ENCODE measurements at regions not wholly inside any gene's neighbourhood (a gene's known extent, or its start where the extent isn't known, plus 50 kb on each side); places are given as distances from the start of the nearest gene placed in this dataset.

DNA sequence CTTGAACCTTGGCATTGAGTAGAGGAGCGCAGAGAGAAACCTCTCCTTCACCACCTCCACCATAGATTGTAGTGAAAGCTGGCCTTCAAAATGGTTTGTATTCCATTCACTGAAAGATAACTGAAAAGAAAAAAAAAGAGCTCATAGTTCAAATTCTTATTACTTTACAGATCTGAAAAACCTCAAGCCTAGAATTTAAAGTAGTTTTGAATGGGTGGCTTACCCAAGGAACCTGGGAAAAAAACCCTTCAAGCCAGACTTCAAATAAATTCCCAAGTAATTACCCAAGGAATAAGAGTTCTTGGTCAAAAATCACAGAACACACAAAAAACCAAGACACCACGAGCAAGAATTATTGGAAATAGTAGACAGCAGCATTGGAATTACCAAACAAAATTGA, 83.6 kb upstream of the TMEM33 start:
- Histone ChIP-seq H3K9ac (ENCODE audit: low read length) (no peak overlapping the region), H3K4me3 (ENCODE audit: low read length) (no peak overlapping the region), H3K36me3 (ENCODE audit: control insufficient read depth, insufficient read depth, low read length) (no peaks in the 10 kb centered on the region), H3K27ac (ENCODE audit: low read depth, low read length) (no peak overlapping the region), H3K27me3 (ENCODE audit: control insufficient read depth, insufficient read depth, low read length) (no peaks in the 10 kb centered on the region), H3K4me1 (ENCODE audit: control insufficient read depth, insufficient read depth, low read length) (no peaks in the 10 kb centered on the region)

DNA sequence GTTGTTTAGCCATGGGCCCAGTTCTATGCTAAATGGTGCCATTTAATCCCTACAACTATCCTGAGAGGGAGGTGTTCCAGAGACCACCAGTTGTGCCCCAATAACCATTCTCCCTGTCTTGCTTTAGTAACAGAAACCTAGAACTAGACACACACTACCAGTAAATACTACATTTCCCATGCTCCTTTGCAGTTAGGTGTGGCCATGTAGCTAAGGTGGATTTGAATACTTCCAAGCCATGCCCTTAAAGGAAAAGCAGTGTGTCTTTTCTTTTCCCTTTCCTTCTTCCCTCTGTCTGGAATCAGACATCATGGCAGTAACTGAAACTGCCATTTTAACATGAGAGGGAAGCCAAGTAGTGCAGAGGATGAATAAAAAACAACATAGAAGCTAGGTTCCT, 90.9 kb upstream of the TMEM33 start:
- H3K36me3 ChIP-seq (ENCODE audit: control insufficient read depth, insufficient read depth, low read length) = no peaks in the 10 kb centered on the region
- H3K4me1 ChIP-seq (ENCODE audit: control insufficient read depth, insufficient read depth, low read length) = no peaks in the 10 kb centered on the region
- no peak overlapping the region for H3K4me3 ChIP-seq (ENCODE audit: low read length)
- H3K27ac ChIP-seq (ENCODE audit: low read depth, low read length) = no peak overlapping the region
- no peak overlapping the region for H3K9ac ChIP-seq (ENCODE audit: low read length)
- H3K27me3 ChIP-seq (ENCODE audit: control insufficient read depth, insufficient read depth, low read length) = no peaks in the 10 kb centered on the region

DNA sequence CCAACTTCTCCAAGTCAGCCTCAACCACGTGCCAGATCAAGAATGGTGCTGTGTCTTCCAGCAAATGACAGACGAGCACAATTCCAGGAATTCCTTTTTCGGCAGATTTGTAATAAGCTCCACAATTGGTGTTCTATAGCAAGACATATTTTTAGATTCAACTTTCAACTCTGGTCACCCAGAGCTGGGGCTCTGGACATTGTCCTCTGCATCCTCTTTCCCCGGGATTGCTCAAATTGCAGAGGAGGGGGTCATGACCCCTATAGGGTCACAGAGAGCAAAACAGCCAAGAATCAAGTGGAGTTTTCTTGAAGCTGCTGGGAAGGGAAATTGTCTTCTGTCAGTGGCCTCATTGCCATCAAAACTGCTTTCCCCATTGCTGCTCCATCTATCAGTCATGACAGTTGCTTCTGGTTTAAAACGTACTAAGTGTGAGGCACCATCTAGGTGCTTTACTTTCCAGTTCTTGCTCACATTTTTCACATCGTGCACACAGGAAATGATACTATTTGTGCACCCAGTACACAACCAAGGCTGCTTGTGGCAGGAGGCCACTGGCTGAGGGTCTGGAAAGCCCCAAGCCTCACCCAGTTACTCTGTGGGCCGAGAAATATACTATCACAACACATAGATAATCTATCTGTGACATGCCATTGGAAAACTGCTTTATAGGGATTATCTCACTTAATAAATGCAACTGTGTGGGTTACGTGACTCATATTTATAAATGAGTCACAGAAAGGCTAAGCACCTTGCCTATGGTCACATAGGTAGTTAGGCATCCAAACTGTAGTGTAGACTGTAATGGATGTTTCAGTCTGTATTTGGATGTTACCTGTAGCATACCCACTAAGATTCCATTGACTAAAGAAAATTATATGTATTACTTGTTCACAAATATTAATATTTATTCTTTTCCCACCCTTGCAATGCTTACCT, 91.7 kb upstream of the PHOX2B start:
- Histone ChIP-seq H3K27me3 (ENCODE audit: control insufficient read depth, insufficient read depth, low read length) (no peaks in the 10 kb centered on the region), H3K4me3 (ENCODE audit: low read length) (no peak overlapping the region), H3K9ac (ENCODE audit: low read length) (no peak overlapping the region), H3K4me1 (ENCODE audit: control insufficient read depth, insufficient read depth, low read length) (no peaks in the 10 kb centered on the region), H3K27ac (ENCODE audit: low read depth, low read length) (no peak overlapping the region), H3K36me3 (ENCODE audit: control insufficient read depth, insufficient read depth, low read length) (no peaks in the 10 kb centered on the region)

DNA sequence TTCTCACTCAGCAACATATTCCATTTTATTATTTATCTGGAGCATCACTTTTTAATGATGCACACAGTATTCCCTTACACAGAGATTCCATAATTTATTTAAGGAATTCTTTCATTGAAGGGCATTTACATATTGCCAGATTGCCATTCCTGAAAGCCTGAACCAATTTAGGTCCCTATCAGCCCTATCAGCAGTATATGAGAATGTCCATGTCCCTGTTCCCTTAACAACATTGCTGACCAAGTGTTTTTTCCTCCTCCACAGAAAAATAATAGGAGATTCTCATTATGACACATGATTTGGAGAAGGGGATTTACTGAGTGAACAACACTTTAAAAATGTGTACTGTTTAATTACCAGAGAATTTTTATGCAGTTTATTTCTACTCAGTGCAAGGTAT, 90.1 kb upstream of the PHOX2B start:
- no peak overlapping the region for H3K4me3 ChIP-seq (ENCODE audit: low read length)

DNA sequence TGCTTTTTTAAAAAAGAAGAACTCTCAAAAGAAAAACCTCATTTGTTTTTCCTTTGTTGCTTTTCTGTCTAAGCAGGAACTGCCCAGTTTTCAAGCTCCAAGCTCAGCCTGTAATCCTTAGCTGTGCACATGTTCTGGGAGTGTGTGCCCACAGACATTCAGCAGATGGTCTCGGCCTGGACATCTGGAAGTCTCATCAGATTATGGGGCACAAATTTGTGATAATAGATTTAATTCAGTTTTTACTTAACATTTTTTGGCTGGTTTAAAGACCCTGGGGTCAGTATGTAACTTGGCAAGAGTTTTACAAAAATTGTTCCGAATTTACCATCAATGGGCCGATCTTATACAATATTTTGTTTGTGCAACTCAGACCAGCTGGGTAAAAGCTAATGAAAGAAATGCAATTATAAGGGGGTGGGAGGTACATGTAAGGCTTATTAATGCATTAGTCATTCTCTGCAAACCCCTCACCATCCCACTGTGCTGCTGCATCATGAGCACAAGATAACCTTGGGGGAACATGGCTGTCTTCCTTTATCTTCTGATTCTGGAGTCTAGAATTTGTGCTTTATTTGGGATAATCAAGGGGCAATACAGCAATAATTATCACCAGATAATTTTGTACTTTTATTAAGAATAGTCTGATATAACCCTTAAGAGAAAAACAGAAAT, 86.9 kb upstream of the PHOX2B start:
- no peak overlapping the region for H3K27ac ChIP-seq (ENCODE audit: low read depth, low read length)
- H3K36me3 ChIP-seq (ENCODE audit: control insufficient read depth, insufficient read depth, low read length) = no peaks in the 10 kb centered on the region
- H3K9ac ChIP-seq (ENCODE audit: low read length) = no peak overlapping the region
- no peak overlapping the region for H3K4me3 ChIP-seq (ENCODE audit: low read length)
- H3K4me1 ChIP-seq (ENCODE audit: control insufficient read depth, insufficient read depth, low read length) = no peaks in the 10 kb centered on the region
- H3K27me3 ChIP-seq (ENCODE audit: control insufficient read depth, insufficient read depth, low read length) = no peaks in the 10 kb centered on the region

More for the DNA sequence above, 90.1 kb upstream of the PHOX2B start:
- H3K27me3 ChIP-seq (ENCODE audit: control insufficient read depth, insufficient read depth, low read length) = no peaks in the 10 kb centered on the region
- no peaks in the 10 kb centered on the region for H3K36me3 ChIP-seq (ENCODE audit: control insufficient read depth, insufficient read depth, low read length)
- H3K27ac ChIP-seq (ENCODE audit: low read depth, low read length) = no peak overlapping the region
- H3K4me1 ChIP-seq (ENCODE audit: control insufficient read depth, insufficient read depth, low read length) = no peaks in the 10 kb centered on the region
- no peak overlapping the region for H3K9ac ChIP-seq (ENCODE audit: low read length)

DNA sequence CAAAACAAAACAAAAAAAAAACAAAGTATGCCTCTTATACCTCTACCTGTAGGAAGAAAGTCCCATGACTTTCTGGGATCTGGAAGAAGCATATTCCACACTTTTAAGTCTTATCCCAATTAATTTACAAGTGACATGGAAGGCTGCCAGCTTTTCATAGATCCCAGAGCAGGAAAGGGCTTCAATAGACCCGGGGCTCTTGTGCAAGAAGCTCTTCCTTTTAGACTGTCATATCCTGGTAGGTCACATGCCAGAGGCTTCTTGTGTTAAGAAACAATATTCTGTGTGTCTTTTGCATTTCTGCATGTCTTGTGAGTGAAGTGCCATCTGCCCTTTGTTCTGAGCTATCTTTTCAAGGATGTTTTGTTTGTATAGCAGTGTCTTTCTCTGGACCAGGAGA, 84.4 kb upstream of the PHOX2B start:
- Histone ChIP-seq H3K27ac (ENCODE audit: low read depth, low read length) (no peak overlapping the region), H3K36me3 (ENCODE audit: control insufficient read depth, insufficient read depth, low read length) (no peaks in the 10 kb centered on the region), H3K4me1 (ENCODE audit: control insufficient read depth, insufficient read depth, low read length) (no peaks in the 10 kb centered on the region), H3K9ac (ENCODE audit: low read length) (no peak overlapping the region), H3K4me3 (ENCODE audit: low read length) (no peak overlapping the region), H3K27me3 (ENCODE audit: control insufficient read depth, insufficient read depth, low read length) (no peaks in the 10 kb centered on the region)

DNA sequence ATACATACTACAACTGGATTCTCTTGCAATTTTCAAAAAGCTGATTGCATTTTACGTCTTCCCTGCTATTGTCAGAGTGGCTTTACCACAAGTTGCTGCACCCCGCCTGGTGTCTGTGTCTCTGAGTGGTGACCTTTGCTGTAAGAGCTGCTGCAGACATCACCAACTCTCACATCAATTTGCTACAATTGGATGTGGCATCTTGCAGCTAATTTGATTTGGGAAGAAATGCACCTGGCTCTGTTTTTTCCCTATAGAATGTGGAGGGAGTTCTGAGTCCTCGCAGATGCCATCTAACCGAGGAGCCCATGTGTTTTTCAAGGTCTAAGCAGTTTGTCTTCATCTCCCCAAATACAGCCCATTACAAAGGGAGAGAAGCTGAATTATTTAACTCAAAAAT, 73.8 kb upstream of the PHOX2B start:
- Histone ChIP-seq H3K27me3 (ENCODE audit: control insufficient read depth, insufficient read depth, low read length) (no peaks in the 10 kb centered on the region), H3K4me3 (ENCODE audit: low read length) (no peak overlapping the region), H3K4me1 (ENCODE audit: control insufficient read depth, insufficient read depth, low read length) (no peaks in the 10 kb centered on the region), H3K9ac (ENCODE audit: low read length) (no peak overlapping the region), H3K27ac (ENCODE audit: low read depth, low read length) (no peak overlapping the region), H3K36me3 (ENCODE audit: control insufficient read depth, insufficient read depth, low read length) (no peaks in the 10 kb centered on the region)

DNA sequence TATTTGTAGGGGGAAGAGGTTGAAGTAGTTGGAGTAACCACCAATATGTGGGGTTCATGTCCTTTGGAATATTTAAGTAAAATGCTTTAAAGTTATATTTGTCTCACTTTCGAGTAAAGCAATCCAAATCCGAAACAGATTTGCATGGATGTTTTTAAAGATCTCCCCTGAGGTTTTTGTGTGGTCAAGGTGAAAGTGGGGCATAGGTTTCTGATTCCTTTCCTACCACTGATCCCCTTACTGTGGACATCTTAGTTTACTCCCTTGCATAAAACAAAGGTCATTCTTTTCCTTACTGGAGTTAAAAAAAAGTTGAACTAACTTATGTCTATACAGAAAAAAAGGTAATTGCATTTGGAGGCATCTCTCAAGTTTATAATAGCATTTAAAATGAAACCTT, 71.9 kb upstream of the PHOX2B start:
- Histone ChIP-seq H3K9ac (ENCODE audit: low read length) (no peak overlapping the region), H3K36me3 (ENCODE audit: control insufficient read depth, insufficient read depth, low read length) (no peaks in the 10 kb centered on the region), H3K4me1 (ENCODE audit: control insufficient read depth, insufficient read depth, low read length) (no peaks in the 10 kb centered on the region), H3K4me3 (ENCODE audit: low read length) (no peak overlapping the region), H3K27me3 (ENCODE audit: control insufficient read depth, insufficient read depth, low read length) (no peaks in the 10 kb centered on the region), H3K27ac (ENCODE audit: low read depth, low read length) (no peak overlapping the region)

DNA sequence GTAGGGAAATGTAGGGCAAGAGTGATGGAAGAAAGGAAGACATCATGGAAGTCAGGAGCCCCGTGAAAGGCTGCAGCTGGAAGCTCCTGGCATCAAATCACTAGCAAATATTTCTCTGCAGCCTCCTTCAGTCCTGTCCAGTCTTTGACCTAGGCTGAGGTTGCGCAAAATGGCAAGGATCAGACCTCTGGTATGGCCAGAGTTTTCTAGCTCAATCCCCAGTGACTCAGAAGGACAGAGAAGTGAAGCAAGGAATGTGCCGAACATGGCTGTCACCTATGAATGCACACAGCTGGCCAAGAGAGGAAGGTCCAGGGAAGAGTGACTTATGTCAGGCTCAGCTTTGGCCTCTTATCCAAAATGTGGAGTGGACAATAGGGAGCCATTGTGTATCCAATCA, 71.1 kb upstream of the PHOX2B start:
- no peak overlapping the region for H3K9ac ChIP-seq (ENCODE audit: low read length)
- H3K36me3 ChIP-seq (ENCODE audit: control insufficient read depth, insufficient read depth, low read length) = no peaks in the 10 kb centered on the region
- H3K4me1 ChIP-seq (ENCODE audit: control insufficient read depth, insufficient read depth, low read length) = no peaks in the 10 kb centered on the region
- H3K4me3 ChIP-seq (ENCODE audit: low read length) = no peak overlapping the region
- H3K27ac ChIP-seq (ENCODE audit: low read depth, low read length) = no peak overlapping the region
- no peaks in the 10 kb centered on the region for H3K27me3 ChIP-seq (ENCODE audit: control insufficient read depth, insufficient read depth, low read length)

DNA sequence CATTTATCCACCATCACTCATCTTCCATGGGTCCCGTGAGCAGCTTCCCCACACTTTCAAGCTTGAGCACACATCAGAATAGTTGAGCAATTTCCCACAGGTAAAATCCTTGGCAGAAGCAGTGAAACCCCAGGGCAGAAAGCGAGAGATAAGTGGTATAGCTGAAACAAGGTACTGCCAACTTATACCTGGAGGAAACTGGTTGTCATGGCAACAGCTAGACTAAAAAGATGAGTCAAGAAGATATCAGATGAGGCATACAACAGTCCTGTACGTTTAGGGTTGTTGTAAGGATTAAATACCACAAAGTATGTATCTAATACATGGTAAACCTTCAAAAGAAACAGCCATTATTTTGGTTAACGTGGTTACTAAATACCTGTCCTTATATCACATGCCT, 66.9 kb upstream of the PHOX2B start:
- Histone ChIP-seq H3K36me3 (ENCODE audit: control insufficient read depth, insufficient read depth, low read length) (no peaks in the 10 kb centered on the region), H3K27me3 (ENCODE audit: control insufficient read depth, insufficient read depth, low read length) (no peaks in the 10 kb centered on the region), H3K4me1 (ENCODE audit: control insufficient read depth, insufficient read depth, low read length) (no peaks in the 10 kb centered on the region), H3K4me3 (ENCODE audit: low read length) (no peak overlapping the region), H3K27ac (ENCODE audit: low read depth, low read length) (no peak overlapping the region), H3K9ac (ENCODE audit: low read length) (no peak overlapping the region)

DNA sequence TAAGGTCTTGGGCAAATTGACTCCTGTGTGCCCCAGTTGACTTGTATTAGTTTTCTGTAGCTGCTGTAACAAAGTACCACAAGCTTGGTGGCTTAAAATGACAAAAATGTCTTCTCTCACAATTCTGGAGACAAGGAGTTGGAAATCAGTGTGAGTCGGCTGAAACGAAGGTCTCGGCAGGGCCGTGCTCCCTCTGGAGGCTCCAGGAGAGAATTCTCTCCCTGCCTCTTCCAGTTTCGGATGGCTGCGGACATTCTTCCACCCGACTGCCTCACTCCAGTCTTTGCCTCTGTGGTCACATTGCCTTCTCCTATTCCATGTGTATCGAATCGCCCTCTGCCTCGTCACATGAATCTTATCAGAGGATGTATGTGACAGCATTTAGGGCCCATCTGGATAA, 66.0 kb upstream of the PHOX2B start:
- H3K9ac ChIP-seq (ENCODE audit: low read length) = no peak overlapping the region
- no peak overlapping the region for H3K4me3 ChIP-seq (ENCODE audit: low read length)
- no peaks in the 10 kb centered on the region for H3K27me3 ChIP-seq (ENCODE audit: control insufficient read depth, insufficient read depth, low read length)
- H3K4me1 ChIP-seq (ENCODE audit: control insufficient read depth, insufficient read depth, low read length) = no peaks in the 10 kb centered on the region
- H3K36me3 ChIP-seq (ENCODE audit: control insufficient read depth, insufficient read depth, low read length) = no peaks in the 10 kb centered on the region
- no peak overlapping the region for H3K27ac ChIP-seq (ENCODE audit: low read depth, low read length)

DNA sequence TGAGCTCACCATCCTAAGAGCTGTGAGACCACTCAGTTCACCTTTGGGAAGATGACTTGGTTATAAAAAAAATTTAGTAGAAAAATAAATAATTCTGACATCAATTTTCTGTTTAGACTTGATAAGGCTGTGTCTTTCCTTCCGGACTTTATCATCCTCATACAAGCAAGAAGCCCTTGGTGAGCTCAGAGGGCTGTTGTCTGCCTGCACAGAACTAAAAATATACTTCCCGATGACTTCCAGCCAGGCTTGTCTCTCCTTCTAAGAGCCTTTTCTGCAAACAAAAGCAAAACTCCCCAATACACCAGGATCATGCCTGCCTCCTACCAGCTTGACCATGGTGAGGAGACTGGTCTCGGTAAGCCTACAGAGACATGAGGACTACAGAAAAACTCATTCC, 58.3 kb upstream of the PHOX2B start:
- Histone ChIP-seq H3K36me3 (ENCODE audit: control insufficient read depth, insufficient read depth, low read length) (no peaks in the 10 kb centered on the region), H3K27ac (ENCODE audit: low read depth, low read length) (no peak overlapping the region), H3K4me1 (ENCODE audit: control insufficient read depth, insufficient read depth, low read length) (no peaks in the 10 kb centered on the region)

DNA sequence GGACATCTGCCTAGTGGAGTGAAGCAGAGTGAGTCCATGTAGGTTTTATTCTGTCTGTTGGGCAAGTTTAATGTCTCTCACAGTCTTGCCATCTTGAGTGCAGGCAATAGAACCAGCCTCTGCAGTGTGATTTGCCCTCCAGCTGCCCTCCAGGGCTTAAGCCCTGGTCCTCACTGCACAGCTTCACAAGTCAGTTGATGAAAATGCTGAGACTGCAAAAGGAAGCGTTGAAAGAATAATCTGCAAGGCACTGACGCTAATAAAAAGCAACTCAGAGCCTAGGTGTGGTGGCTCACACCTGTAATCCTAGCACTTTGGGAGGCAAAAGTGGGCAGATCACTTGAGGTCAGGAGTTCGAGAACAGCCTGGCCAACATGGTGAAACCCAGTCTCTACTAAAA, 54.1 kb upstream of the PHOX2B start:
- Histone ChIP-seq H3K9ac (ENCODE audit: low read length) (no peak overlapping the region), H3K4me1 (ENCODE audit: control insufficient read depth, insufficient read depth, low read length) (no peaks in the 10 kb centered on the region), H3K27me3 (ENCODE audit: control insufficient read depth, insufficient read depth, low read length) (no peaks in the 10 kb centered on the region), H3K4me3 (ENCODE audit: low read length) (no peak overlapping the region), H3K27ac (ENCODE audit: low read depth, low read length) (no peak overlapping the region), H3K36me3 (ENCODE audit: control insufficient read depth, insufficient read depth, low read length) (no peaks in the 10 kb centered on the region)

More for the DNA sequence above, 58.3 kb upstream of the PHOX2B start:
- no peaks in the 10 kb centered on the region for H3K27me3 ChIP-seq (ENCODE audit: control insufficient read depth, insufficient read depth, low read length)
- no peak overlapping the region for H3K4me3 ChIP-seq (ENCODE audit: low read length)
- no peak overlapping the region for H3K9ac ChIP-seq (ENCODE audit: low read length)
